GM23338 (cell line): ENCODE measurements at regions not wholly inside any gene's neighbourhood (a gene's known extent, or its start where the extent isn't known, plus 50 kb on each side); places are given as distances from the start of the nearest gene placed in this dataset.

ENCODE experiments used
- ATAC-seq: fragments of 200-7000 bp; cut with Tn5 transposase; 3 replicates; pipeline ENCODE4 v1.9.1; 2020
- DNase-seq: peaks from one replicate; pipeline ENCODE4 v3.0.0-alpha.2; 2015; ENCODE audit warnings: low spot score
- H2AFZ ChIP-seq: fragments of 200-600 bp; sonication (generic); 2 replicates; pipeline ENCODE4 v1.8.0; 2016; ENCODE audit warnings: antibody characterized with exemption, mild to moderate bottlenecking, moderate library complexity
- H3F3A ChIP-seq: fragments of 200-600 bp; sonication (generic); replicated peaks from 2 replicates; pipeline ENCODE4 v1.8.0; 2017; ENCODE audit warnings: antibody characterized with exemption, mixed run types, low read depth
- H3K27ac ChIP-seq: fragments of 200-600 bp; sonication (generic); 2 replicates; pipeline ENCODE4 v1.6.1; 2016; ENCODE audit warnings: low read depth
- H3K27me3 ChIP-seq: fragments of 200-600 bp; sonication (generic); 2 replicates; pipeline ENCODE4 v1.8.0; 2016; ENCODE audit warnings: mild to moderate bottlenecking, mixed run types, moderate library complexity; ENCODE audit not compliant: insufficient read depth
- H3K36me3 ChIP-seq: fragments of 200-600 bp; sonication (generic); 2 replicates; pipeline ENCODE4 v1.8.0; 2016; ENCODE audit warnings: mild to moderate bottlenecking; ENCODE audit not compliant: insufficient read depth
- H3K4me1 ChIP-seq: fragments of 200-600 bp; sonication (generic); 2 replicates; pipeline ENCODE4 v1.8.0; 2016; ENCODE audit warnings: mild to moderate bottlenecking, moderate library complexity; ENCODE audit not compliant: insufficient read depth
- H3K4me2 ChIP-seq: fragments of 200-600 bp; sonication (generic); 2 replicates; pipeline ENCODE4 v1.7.1; 2017; ENCODE audit warnings: mixed run types
- H3K4me3 ChIP-seq: fragments of 200-600 bp; sonication (generic); 2 replicates; pipeline ENCODE4 v1.6.1; 2016; ENCODE audit warnings: mixed run types
- H3K79me2 ChIP-seq: fragments of 200-600 bp; sonication (generic); replicated peaks from 2 replicates; pipeline ENCODE4 v1.8.0; 2017; ENCODE audit warnings: mild to moderate bottlenecking; ENCODE audit not compliant: insufficient read depth
- H3K9me2 ChIP-seq: fragments of 200-600 bp; sonication (generic); 2 replicates; pipeline ENCODE4 v1.8.0; 2017; ENCODE audit not compliant: insufficient read depth
- H4K20me1 ChIP-seq: fragments of 200-600 bp; sonication (generic); replicated peaks from 2 replicates; pipeline ENCODE4 v1.8.0; 2017; ENCODE audit warnings: mild to moderate bottlenecking; ENCODE audit not compliant: insufficient read depth
- H3K27ac Mint-ChIP-seq: 2 replicates; pipeline ENCODE4 v1.8.0; 2020; ENCODE audit warnings: inconsistent platforms, mild to moderate bottlenecking, moderate library complexity, mixed read lengths
- H3K27me3 Mint-ChIP-seq: 3 replicates; pipeline ENCODE4 v1.8.0; 2022; ENCODE audit warnings: low read depth, mild to moderate bottlenecking, moderate library complexity, mixed read lengths, inconsistent platforms; ENCODE audit not compliant: insufficient read depth, poor library complexity
- H3K36me3 Mint-ChIP-seq: 3 replicates; pipeline ENCODE4 v1.8.0; 2021; ENCODE audit warnings: low read depth, mild to moderate bottlenecking, inconsistent platforms, moderate library complexity, mixed read lengths
- H3K4me1 Mint-ChIP-seq: 3 replicates; pipeline ENCODE4 v1.8.0; 2020; ENCODE audit warnings: mild to moderate bottlenecking, inconsistent platforms, mixed read lengths
- H3K4me3 Mint-ChIP-seq: 3 replicates; pipeline ENCODE4 v1.8.0; 2021; ENCODE audit warnings: moderate library complexity, mild to moderate bottlenecking, inconsistent platforms, mixed read lengths
- H3K9me3 Mint-ChIP-seq: 3 replicates; pipeline ENCODE4 v1.8.0; 2020; ENCODE audit warnings: moderate library complexity, mild to moderate bottlenecking, inconsistent platforms, mixed read lengths
- CREB1 ChIP-seq: fragments of 250-450 bp; sonication (Bioruptor Pico); IDR thresholded peaks from 2 replicates; pipeline ENCODE4 v1.5.0; 2020; ENCODE audit warnings: low read depth, mild to moderate bottlenecking, moderate library complexity
- NANOG ChIP-seq: IDR thresholded peaks from 2 replicates; pipeline ENCODE4 v1.6.1; 2016; ENCODE audit warnings: antibody characterized with exemption, borderline replicate concordance
- ZNF114 ChIP-seq: fragments of 250-450 bp; sonication (Bioruptor Pico); IDR thresholded peaks from 2 replicates; pipeline ENCODE4 v1.5.0; 2020; ENCODE audit warnings: mild to moderate bottlenecking, moderate library complexity
- TF ChIP-seq, protein P1 (sequence below): fragments of 250-450 bp; sonication (Bioruptor Pico); IDR thresholded peaks from 2 replicates; pipeline ENCODE4 v1.5.0; 2020; ENCODE audit warnings: mild to moderate bottlenecking, moderate library complexity
- TF ChIP-seq, protein P2 (sequence below): IDR thresholded peaks from 2 replicates; pipeline ENCODE4 v1.6.1; 2016; ENCODE audit warnings: antibody characterized with exemption

DNA sequence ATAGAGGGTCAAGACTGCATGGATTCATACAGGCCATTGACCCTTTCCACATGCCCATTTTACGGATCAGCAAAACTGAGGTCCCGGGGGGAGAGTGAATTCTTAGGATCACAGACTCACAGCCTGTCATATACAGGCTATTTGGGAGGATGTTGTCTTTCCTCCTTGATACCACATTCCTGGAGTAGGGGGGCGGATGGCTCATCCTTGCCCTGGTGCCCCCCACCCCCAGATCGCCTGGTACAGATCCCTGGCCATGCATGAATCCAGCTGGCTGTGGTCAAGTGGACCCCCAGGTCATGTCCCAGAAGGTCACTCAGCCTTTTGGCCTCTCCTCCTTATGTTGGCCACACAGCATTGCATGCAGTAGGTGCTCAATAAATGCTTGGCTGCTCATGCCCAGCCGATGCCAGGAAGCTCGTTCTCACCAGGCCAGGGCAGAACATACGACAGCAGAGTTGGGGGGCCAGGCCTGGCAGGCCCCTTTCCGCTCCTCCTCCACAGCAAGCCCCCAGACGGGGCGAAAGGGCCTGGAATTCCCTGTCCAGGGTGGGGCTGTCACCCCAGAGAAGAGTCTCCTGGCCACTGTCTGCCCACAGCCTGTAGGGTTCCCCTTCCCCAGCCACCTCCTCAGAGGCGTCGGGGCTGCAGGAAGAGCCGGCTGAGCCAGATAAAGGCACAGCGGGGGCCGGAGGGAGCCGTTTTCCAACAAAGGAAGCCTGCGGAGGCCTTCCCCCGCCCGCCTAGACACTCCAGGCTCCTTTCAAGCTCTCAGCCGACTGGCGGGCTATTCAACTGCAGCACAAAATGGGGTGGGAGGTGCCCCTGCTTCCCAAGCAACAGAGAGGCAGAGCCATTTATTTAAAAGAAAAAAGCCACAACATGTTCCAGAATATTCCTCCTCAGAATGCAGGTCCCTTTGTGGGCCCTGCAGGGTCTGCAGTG, 215.7 kb upstream of the CIBAR2 start:
- H3K27ac ChIP-seq = peak overlapping the region; percentile 84
- H3K4me2 ChIP-seq = peak overlapping the region; percentile 73
- ATAC-seq = peak; percentile 68
- peak overlapping the region; percentile 72 for H3K4me3 Mint-ChIP-seq
- peaks cover 28% of the 10 kb centered on the region for H3K27me3 ChIP-seq
- DNase-seq = peak; percentile 99
- H3K9me3 Mint-ChIP-seq = peaks cover 5% of the 10 kb centered on the region; the same call in 1 of the 3 replicates
- peak overlapping the region; percentile 98 for H3K27ac Mint-ChIP-seq
- H2AFZ ChIP-seq = no peak overlapping the region
- H3K36me3 Mint-ChIP-seq = peaks cover 7% of the 10 kb centered on the region
- H4K20me1 ChIP-seq = no peaks in the 10 kb centered on the region
- H3K36me3 ChIP-seq = no peaks in the 10 kb centered on the region
- H3K4me1 Mint-ChIP-seq = peaks cover 48% of the 10 kb centered on the region
- H3K4me3 ChIP-seq = peak overlapping the region; percentile 52
- peaks cover 35% of the 10 kb centered on the region for H3K27me3 Mint-ChIP-seq
- peaks cover 45% of the 10 kb centered on the region for H3K4me1 ChIP-seq
- H3K9me2 ChIP-seq = no peaks in the 10 kb centered on the region
- no peak for TF ChIP-seq CREB1 (CRISPR knock-in tag)
- TF ChIP-seq NANOG = peak; percentile 47; the same call in 1 of the 2 replicates
- TF ChIP-seq ZNF114 = no peak
- TF ChIP-seq, protein P1, sequence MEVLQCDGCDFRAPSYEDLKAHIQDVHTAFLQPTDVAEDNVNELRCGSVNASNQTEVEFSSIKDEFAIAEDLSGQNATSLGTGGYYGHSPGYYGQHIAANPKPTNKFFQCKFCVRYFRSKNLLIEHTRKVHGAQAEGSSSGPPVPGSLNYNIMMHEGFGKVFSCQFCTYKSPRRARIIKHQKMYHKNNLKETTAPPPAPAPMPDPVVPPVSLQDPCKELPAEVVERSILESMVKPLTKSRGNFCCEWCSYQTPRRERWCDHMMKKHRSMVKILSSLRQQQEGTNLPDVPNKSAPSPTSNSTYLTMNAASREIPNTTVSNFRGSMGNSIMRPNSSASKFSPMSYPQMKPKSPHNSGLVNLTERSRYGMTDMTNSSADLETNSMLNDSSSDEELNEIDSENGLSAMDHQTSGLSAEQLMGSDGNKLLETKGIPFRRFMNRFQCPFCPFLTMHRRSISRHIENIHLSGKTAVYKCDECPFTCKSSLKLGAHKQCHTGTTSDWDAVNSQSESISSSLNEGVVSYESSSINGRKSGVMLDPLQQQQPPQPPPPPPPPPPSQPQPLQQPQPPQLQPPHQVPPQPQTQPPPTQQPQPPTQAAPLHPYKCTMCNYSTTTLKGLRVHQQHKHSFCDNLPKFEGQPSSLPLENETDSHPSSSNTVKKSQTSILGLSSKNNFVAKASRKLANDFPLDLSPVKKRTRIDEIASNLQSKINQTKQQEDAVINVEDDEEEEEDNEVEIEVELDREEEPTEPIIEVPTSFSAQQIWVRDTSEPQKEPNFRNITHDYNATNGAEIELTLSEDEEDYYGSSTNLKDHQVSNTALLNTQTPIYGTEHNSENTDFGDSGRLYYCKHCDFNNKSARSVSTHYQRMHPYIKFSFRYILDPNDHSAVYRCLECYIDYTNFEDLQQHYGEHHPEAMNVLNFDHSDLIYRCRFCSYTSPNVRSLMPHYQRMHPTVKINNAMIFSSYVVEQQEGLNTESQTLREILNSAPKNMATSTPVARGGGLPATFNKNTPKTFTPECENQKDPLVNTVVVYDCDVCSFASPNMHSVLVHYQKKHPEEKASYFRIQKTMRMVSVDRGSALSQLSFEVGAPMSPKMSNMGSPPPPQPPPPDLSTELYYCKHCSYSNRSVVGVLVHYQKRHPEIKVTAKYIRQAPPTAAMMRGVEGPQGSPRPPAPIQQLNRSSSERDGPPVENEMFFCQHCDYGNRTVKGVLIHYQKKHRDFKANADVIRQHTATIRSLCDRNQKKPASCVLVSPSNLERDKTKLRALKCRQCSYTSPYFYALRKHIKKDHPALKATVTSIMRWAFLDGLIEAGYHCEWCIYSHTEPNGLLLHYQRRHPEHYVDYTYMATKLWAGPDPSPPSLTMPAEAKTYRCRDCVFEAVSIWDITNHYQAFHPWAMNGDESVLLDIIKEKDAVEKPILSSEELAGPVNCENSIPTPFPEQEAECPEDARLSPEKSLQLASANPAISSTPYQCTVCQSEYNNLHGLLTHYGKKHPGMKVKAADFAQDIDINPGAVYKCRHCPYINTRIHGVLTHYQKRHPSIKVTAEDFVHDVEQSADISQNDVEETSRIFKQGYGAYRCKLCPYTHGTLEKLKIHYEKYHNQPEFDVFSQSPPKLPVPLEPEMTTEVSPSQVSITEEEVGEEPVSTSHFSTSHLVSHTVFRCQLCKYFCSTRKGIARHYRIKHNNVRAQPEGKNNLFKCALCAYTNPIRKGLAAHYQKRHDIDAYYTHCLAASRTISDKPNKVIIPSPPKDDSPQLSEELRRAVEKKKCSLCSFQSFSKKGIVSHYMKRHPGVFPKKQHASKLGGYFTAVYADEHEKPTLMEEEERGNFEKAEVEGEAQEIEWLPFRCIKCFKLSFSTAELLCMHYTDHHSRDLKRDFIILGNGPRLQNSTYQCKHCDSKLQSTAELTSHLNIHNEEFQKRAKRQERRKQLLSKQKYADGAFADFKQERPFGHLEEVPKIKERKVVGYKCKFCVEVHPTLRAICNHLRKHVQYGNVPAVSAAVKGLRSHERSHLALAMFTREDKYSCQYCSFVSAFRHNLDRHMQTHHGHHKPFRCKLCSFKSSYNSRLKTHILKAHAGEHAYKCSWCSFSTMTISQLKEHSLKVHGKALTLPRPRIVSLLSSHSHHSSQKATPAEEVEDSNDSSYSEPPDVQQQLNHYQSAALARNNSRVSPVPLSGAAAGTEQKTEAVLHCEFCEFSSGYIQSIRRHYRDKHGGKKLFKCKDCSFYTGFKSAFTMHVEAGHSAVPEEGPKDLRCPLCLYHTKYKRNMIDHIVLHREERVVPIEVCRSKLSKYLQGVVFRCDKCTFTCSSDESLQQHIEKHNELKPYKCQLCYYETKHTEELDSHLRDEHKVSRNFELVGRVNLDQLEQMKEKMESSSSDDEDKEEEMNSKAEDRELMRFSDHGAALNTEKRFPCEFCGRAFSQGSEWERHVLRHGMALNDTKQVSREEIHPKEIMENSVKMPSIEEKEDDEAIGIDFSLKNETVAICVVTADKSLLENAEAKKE (CRISPR knock-in tag) = peak; percentile 63; the same call in 1 of the 2 replicates
- TF ChIP-seq, protein P2, sequence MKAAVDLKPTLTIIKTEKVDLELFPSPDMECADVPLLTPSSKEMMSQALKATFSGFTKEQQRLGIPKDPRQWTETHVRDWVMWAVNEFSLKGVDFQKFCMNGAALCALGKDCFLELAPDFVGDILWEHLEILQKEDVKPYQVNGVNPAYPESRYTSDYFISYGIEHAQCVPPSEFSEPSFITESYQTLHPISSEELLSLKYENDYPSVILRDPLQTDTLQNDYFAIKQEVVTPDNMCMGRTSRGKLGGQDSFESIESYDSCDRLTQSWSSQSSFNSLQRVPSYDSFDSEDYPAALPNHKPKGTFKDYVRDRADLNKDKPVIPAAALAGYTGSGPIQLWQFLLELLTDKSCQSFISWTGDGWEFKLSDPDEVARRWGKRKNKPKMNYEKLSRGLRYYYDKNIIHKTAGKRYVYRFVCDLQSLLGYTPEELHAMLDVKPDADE = peak; percentile 68; the same call in 1 of the 2 replicates
- 0 out of 2 replicates have a peak, but pooled peaks cover 11% of the 10 kb centered on the region for H3K79me2 ChIP-seq
- peaks cover 16% of the 10 kb centered on the region for H3F3A ChIP-seq
